GM10248 (cell line): ENCODE measurements at regions not wholly inside any gene's neighbourhood (a gene's known extent, or its start where the extent isn't known, plus 50 kb on each side); places are given as distances from the start of the nearest gene placed in this dataset.

Experiments
- CTCF ChIA-PET: fragments of 300-600 bp; sonication (Branson Sonifier 250); formaldehyde crosslinking; extraction: SDS; loops from one replicate; lab custom pipeline; 2021; ENCODE audit warnings: antibody characterized with exemption; lab: Yijun Ruan, JAX
- POLR2A ChIA-PET: fragments of 350-650 bp; sonication (Branson Sonifier 250); formaldehyde crosslinking; extraction: SDS; loops from one replicate; lab custom pipeline; 2020; ENCODE audit warnings: antibody characterized with exemption; lab: Yijun Ruan, JAX
- DNase-seq: peaks from one replicate; pipeline ENCODE4 v3.0.0; 2012; ENCODE audit errors: extremely low spot score
- TF ChIP-seq, protein P1 (sequence below): IDR thresholded peaks from 2 replicates; pipeline ENCODE4 v1.5.1; 2012; ENCODE audit warnings: mild to moderate bottlenecking, low read depth; ENCODE audit errors: extremely low read depth, missing control alignments, control extremely low read depth

GRCh38 chr17:63274146-63274545 lies 172.0 kb downstream of the CYB561 start:
- no peak for DNase-seq
- TF ChIP-seq, protein P1, sequence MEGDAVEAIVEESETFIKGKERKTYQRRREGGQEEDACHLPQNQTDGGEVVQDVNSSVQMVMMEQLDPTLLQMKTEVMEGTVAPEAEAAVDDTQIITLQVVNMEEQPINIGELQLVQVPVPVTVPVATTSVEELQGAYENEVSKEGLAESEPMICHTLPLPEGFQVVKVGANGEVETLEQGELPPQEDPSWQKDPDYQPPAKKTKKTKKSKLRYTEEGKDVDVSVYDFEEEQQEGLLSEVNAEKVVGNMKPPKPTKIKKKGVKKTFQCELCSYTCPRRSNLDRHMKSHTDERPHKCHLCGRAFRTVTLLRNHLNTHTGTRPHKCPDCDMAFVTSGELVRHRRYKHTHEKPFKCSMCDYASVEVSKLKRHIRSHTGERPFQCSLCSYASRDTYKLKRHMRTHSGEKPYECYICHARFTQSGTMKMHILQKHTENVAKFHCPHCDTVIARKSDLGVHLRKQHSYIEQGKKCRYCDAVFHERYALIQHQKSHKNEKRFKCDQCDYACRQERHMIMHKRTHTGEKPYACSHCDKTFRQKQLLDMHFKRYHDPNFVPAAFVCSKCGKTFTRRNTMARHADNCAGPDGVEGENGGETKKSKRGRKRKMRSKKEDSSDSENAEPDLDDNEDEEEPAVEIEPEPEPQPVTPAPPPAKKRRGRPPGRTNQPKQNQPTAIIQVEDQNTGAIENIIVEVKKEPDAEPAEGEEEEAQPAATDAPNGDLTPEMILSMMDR = no peak
- CTCF ChIA-PET = interaction anchor here (1.3 to 1.6 kb wide), 3 partner anchors 9 to 11 kb away, joined by 4 read pairs; no protein-coding TSS in a partner anchor
- POLR2A ChIA-PET = no interaction called here

DNA sequence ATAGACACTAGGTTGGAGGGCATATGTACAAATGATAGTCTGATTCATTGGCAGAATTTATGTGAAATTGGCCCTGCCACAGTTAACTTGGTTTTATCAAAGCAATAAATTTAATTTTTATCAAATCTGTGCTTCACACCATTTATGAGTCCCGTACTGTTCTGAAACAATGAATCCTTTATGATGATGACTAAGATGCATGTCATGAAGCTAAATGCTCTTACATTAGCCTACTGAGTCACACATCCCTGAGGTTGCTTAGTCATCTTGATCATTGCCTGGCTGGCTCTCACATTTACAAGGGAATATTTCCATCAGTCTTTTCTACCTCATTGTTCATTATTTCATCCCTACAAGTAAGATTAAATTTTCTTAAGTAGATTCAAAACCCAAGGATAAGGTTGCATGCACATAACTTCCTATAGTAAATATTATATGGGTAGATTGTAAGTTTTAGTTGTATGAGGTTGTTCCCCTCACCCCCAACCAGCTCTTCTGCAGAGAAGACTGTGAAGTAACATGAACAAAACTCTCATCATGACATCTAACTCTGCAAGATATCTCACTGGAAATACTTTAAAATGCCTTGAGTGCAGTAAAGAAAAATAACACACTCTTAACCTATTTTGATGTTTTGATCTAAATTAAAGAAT lies 170.7 kb downstream of the CYB561 start:
- TF ChIP-seq, protein P1 = no peak
- no peak for DNase-seq
- CTCF ChIA-PET = interaction anchor here (1.6 kb wide), 1 partner anchor 12 kb away, joined by 4 read pairs; no protein-coding TSS in a partner anchor
- POLR2A ChIA-PET = no interaction called here

GRCh38 chr17:63275971-63276745 lies 169.9 kb downstream of the CYB561 start:
- no peak for DNase-seq
- TF ChIP-seq, protein P1 = no peak
- ChIA-PET POLR2A (no interaction called here), CTCF (interaction anchor here (1.1 to 1.9 kb wide), 2 partner anchors 9 to 13 kb away, joined by 3 to 6 read pairs; no protein-coding TSS in a partner anchor)

DNA sequence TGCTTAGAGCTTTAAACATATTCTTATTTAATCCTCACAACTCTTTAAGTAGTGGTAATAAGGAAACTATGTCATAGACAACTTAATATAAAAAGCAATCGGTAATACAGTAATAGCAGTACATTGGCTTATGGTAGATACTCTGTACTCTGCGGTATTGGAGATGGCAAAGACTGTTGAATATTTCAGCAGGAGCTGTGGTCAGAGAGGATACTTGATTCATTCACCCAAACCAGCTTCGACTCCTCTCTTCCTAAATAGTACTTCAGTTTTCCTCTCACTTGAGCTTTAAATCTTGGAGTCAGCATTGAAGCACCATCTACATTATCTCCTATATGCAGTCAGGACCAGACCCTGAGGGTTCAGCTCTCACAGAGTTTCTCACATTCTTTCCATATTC lies 169.3 kb downstream of the CYB561 start:
- ChIA-PET POLR2A (no interaction called here), CTCF (interaction anchor here (1.1 to 1.9 kb wide), 2 partner anchors 10 to 14 kb away, joined by 3 to 6 read pairs; no protein-coding TSS in a partner anchor)
- TF ChIP-seq, protein P1 = no peak
- no peak for DNase-seq

GRCh38 chr17:63277629-63278028 lies 168.5 kb downstream of the CYB561 start:
- TF ChIP-seq, protein P1 = no peak
- POLR2A ChIA-PET = no interaction called here
- CTCF ChIA-PET = interaction anchor here (1.9 kb wide), 1 partner anchor 14 kb away, joined by 6 read pairs; no protein-coding TSS in a partner anchor
- DNase-seq = no peak

GRCh38 chr17:63278728-63279442 lies 167.2 kb downstream of the CYB561 start:
- TF ChIP-seq, protein P1 = no peak
- no peak for DNase-seq
- ChIA-PET CTCF (no interaction called here), POLR2A (no interaction called here)
